Psoas muscle (tissue), 7 donors: ENCODE measurements at regions not wholly inside any gene's neighbourhood (a gene's known extent, or its start where the extent isn't known, plus 50 kb on each side); places are given as distances from the start of the nearest gene placed in this dataset.
A peak's percentile ranks its signal among the peaks of the same experiment; 100 is the strongest.

Source experiments
- ATAC-seq, 4 donors: fragments of 200-7000 bp; cut with Tn5 transposase; one replicate each; pipeline ENCODE4 v1.9.1; 2020; ENCODE audit warnings: moderate library complexity in 3 of 4, mild to moderate bottlenecking in 2 of 4
- DNase-seq, 2 donors: peaks; one replicate each; pipeline ENCODE4 v3.0.0-alpha.2; 2020
- H3K27ac ChIP-seq: fragments of 200-600 bp; one replicate; pipeline ENCODE4 v1.8.0; 2022
- H3K27me3 ChIP-seq, 3 donors: fragments of 200-600 bp in 1 of 3; one replicate each; pipeline versions ENCODE4 v1.6.1 to v1.8.0; 2013 to 2022; ENCODE audit warnings: low read length in 2 of 3, mild to moderate bottlenecking in 2 of 3, moderate library complexity in 1 of 3; ENCODE audit not compliant: insufficient read depth in 3 of 3
- H3K36me3 ChIP-seq, 2 donors: fragments of 200-600 bp in 1 of 2; one replicate each; pipeline versions ENCODE4 v1.6.1 to v1.8.0; 2013 to 2022; ENCODE audit warnings: low read depth in 1 of 2, mild to moderate bottlenecking in 1 of 2, moderate library complexity in 1 of 2; ENCODE audit not compliant: insufficient read depth in 1 of 2
- H3K4me1 ChIP-seq: fragments of 200-600 bp; one replicate; pipeline ENCODE4 v1.8.0; 2022
- H3K4me3 ChIP-seq: fragments of 200-600 bp; one replicate; pipeline ENCODE4 v1.8.0; 2022; ENCODE audit warnings: mild to moderate bottlenecking
- H3K9me3 ChIP-seq: fragments of 200-600 bp; one replicate; pipeline ENCODE4 v1.8.0; 2022
- CTCF ChIP-seq: fragments of 200-600 bp; IDR thresholded peaks from one replicate; pipeline ENCODE4 v1.8.0; 2022; ENCODE audit warnings: antibody characterized with exemption
- WGBS, 3 donors: extraction: QIAGEN DNeasy Blood & Tissue Kit; methylation state at CpG; one replicate each; pipeline versions ENCODE4 v1.1.6 to v1.1.7; 2013; 5-methylcytosine and 5-hydroxymethylcytosine counted together
- intact Hi-C, 2 donors: fragments of 100-400 bp; cut with DNase I; formaldehyde crosslinking; loops; one replicate each; pipeline versions ENCODE4 v1.11.0 to v1.14.2; 2022
- donor health status: healthy with polysubstance abuse.
- donor health status: DM: no; HTN: no; CAD: no; lungs with moderate emphysema.
- donor health status: Bipolar disorder and iron deficiency.
- donor health status: healthy.
- donor health status: DM: yes; HTN: yes; CAD: no.
- donor health status: DM: no; HTN: no; CAD: no.
- donor health status: DM: yes; HTN: yes; CAD: no.

GRCh38 chr6:151733680-151734320, 73.7 kb upstream of the ESR1 start:
- H3K27ac ChIP-seq = no peak overlapping the region
- no peak for TF ChIP-seq CTCF
- H3K27me3 ChIP-seq = no peaks in the 10 kb centered on the region
- H3K4me1 ChIP-seq = peaks cover 10% of the 10 kb centered on the region
- DNase-seq = no peak
- no peaks in the 10 kb centered on the region for H3K36me3 ChIP-seq
- no peak overlapping the region for H3K4me3 ChIP-seq
- WGBS, 3 donors = 67 to 83% (median 71%) methylated on average over 3 of the region's 3 CpGs
- no peak for ATAC-seq
- H3K9me3 ChIP-seq = peaks cover 4% of the 10 kb centered on the region
- intact Hi-C loops = no loop called here

DNA sequence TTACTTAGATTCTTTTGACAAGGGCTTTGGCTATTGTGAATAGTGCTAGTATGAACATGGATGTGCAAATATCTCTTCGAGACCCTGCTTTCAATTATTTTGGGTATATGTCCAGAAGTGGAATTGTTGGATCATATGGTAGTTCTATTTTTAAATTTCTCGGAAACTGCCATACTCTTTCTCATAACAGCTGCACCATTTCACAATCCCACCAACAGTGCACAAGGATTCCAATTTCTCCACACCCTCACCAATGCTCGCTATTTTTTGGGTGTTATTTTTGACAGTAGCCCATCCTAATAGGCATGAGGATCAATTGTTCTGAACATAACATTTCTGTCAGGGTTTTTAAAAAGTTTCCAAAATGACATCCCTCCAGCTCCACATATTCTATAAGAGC, 69.2 kb upstream of the ESR1 start:
- ATAC-seq = peak in 3 of 4 donors; percentile 23 to 61 (median 35)
- no peak for DNase-seq

GRCh38 chr6:151738960-151739359, 68.5 kb upstream of the ESR1 start:
- no peaks in the 10 kb centered on the region for H3K36me3 ChIP-seq
- no peaks in the 10 kb centered on the region for H3K27me3 ChIP-seq
- WGBS, 3 donors = 13 to 29% (median 16%) methylated on average over 1 of the region's 1 CpG
- DNase-seq = no peak
- no peaks in the 10 kb centered on the region for H3K9me3 ChIP-seq
- peak; percentile 7 for TF ChIP-seq CTCF
- H3K4me1 ChIP-seq = peaks cover 5% of the 10 kb centered on the region
- intact Hi-C loops = no loop called here
- ATAC-seq = no peak
- H3K4me3 ChIP-seq = no peak overlapping the region
- H3K27ac ChIP-seq = no peak overlapping the region

More for the DNA sequence above, 69.2 kb upstream of the ESR1 start:
- 10 to 16% (median 13%) methylated on average over 3 of the region's 3 CpGs for WGBS, 3 donors
- Histone ChIP-seq H3K4me1 (peaks cover 5% of the 10 kb centered on the region), H3K4me3 (no peak overlapping the region), H3K27me3 (no peaks in the 10 kb centered on the region), H3K27ac (no peak overlapping the region), H3K36me3 (no peaks in the 10 kb centered on the region), H3K9me3 (no peaks in the 10 kb centered on the region)
- intact Hi-C loops = no loop called here
- TF ChIP-seq CTCF = no peak

DNA sequence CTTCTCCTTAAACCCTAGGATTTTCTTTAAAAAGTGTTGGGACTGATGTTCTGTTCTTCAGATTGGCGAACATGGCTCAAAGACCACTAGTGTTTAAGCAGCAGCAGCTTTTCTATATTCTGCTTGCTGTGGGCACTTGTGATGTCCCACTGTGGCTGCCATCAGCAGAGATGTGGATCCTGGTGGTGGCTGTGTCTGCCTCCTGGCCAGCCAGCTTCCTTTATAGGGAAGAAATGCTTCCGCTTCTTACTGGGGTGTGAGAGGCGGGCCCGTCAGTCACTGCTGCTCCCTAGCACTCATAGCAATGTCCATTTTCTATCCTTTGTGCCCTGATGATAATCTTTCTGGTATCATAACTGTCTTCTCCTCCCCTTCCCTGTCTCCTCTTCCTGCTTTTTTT, 66.7 kb upstream of the ESR1 start:
- ATAC-seq (no peak), DNase-seq (no peak)
- Histone ChIP-seq H3K4me3 (no peak overlapping the region), H3K36me3 (no peaks in the 10 kb centered on the region), H3K9me3 (no peaks in the 10 kb centered on the region), H3K4me1 (peaks cover 5% of the 10 kb centered on the region), H3K27me3 (no peaks in the 10 kb centered on the region), H3K27ac (no peak overlapping the region)
- WGBS, 3 donors = 95 to 100% (median 97%) methylated on average over 4 of the region's 4 CpGs
- intact Hi-C loops = no loop called here
- TF ChIP-seq CTCF = no peak

DNA sequence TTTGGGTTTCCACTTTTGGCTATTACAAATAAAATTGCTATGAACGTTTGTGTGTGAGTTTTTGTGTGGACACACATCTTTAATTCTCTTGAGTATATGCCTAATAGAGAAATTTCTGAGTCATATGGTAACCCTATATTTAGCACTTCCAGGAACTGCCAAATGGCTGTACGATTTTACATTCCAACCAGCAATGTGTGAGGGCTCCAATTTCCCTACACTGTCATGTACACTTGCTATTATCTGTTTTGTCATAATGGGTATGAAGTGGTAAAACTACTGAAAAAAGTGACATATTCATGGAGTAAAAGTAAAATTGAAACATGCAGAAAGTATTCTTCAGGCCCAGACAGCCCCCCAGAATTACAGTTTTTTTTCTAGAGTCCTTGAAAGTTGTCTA, 59.6 kb upstream of the ESR1 start:
- Histone ChIP-seq H3K36me3 (no peaks in the 10 kb centered on the region), H3K27me3 (no peaks in the 10 kb centered on the region), H3K4me1 (peaks cover 38% of the 10 kb centered on the region), H3K4me3 (peak overlapping the region; percentile 2), H3K9me3 (no peaks in the 10 kb centered on the region), H3K27ac (no peak overlapping the region)
- ATAC-seq (peak; percentile 93 to 98 (median 96)), DNase-seq (no peak)
- intact Hi-C loops = loop anchor here in 1 of 2 donors (1.0 kb wide), 1 partner anchor 13 kb away; no protein-coding TSS in a partner anchor
- no peak for TF ChIP-seq CTCF
- 8 to 12% (median 8%) methylated on average over 2 of the region's 2 CpGs for WGBS, 3 donors
